ENCODE measurements at regions not wholly inside any gene's neighbourhood (a gene's known extent, or its start where the extent isn't known, plus 50 kb on each side); places are given as distances from the start of the nearest gene placed in this dataset.

- no peak overlapping the region for H2AFZ ChIP-seq (ENCODE audit: low read depth, low read length)
- no peak overlapping the region for H3K4me2 ChIP-seq (ENCODE audit: insufficient read depth, low read length)
- H3K9me1 ChIP-seq (replicated peaks; ENCODE audit: control insufficient read depth, extremely low read depth, insufficient read depth, low read length) = no peaks in the 10 kb centered on the region
- ChIA-PET CTCF (no interaction called here), POLR2A (no interaction called here)
- dilution Hi-C loops (cut with MboI; ENCODE audit: extremely low pct_ligation_motif_present, low sequenced_read_pairs) = no loop called here
- H3K27ac ChIP-seq (ENCODE audit: insufficient read depth, low read depth, low read length) = no peak overlapping the region
- intact Hi-C loops (cut with micrococcal nuclease) = no loop called here
- H3K4me3 ChIP-seq (replicated peaks in 1 of 3; ENCODE audit: insufficient read depth in 1 of 3, low read depth in 1 of 3, low read length in 3 of 3) = no peak overlapping the region
- H3K79me2 ChIP-seq (ENCODE audit: control insufficient read depth, insufficient read depth, low read length) = no peaks in the 10 kb centered on the region
- H3K9ac ChIP-seq (replicated peaks; ENCODE audit: extremely low read depth, insufficient read depth, low read length) = no peak overlapping the region
- H3K27me3 ChIP-seq (ENCODE audit: control insufficient read depth in 2 of 2, insufficient read depth in 2 of 2, low read length in 2 of 2) = no peaks in the 10 kb centered on the region
- H3K9me3 ChIP-seq (replicated peaks; ENCODE audit: control insufficient read depth, insufficient read depth, low read length) = no peaks in the 10 kb centered on the region
- H4K20me1 ChIP-seq (replicated peaks; ENCODE audit: control insufficient read depth, extremely low read depth, insufficient read depth, low read length) = no peaks in the 10 kb centered on the region
- no peaks in the 10 kb centered on the region for H3K4me1 ChIP-seq (ENCODE audit: control insufficient read depth, extremely low read depth, insufficient read depth, low read length)
- DNase-seq (ENCODE audit: low read depth, low spot score) (no peak), FAIRE-seq (no peak)
- TF ChIP-seq, protein P1, sequence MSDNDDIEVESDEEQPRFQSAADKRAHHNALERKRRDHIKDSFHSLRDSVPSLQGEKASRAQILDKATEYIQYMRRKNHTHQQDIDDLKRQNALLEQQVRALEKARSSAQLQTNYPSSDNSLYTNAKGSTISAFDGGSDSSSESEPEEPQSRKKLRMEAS (IDR thresholded peaks at IDR 0.05; ENCODE audit: insufficient read depth, insufficient read length) = no peak
- TF ChIP-seq FOS (IDR thresholded peaks at IDR 0.05; ENCODE audit: borderline replicate concordance, insufficient read depth, low read length) = no peak
- no peak for TF ChIP-seq CTCF (IDR thresholded peaks at IDR 0.05; ENCODE audit: extremely low read depth in 1 of 2, insufficient read depth in 1 of 2, low read depth in 1 of 2, low read length in 2 of 2)
- TF ChIP-seq GATA2 (IDR thresholded peaks at IDR 0.05; ENCODE audit: insufficient read depth, insufficient read length, low read depth, low read length) = no peak
- no peak for TF ChIP-seq POLR2AphosphoS5 (IDR thresholded peaks at IDR 0.05; ENCODE audit: insufficient read depth, low read depth, low read length)
- no peak for TF ChIP-seq MYC (IDR thresholded peaks at IDR 0.05; ENCODE audit: low read depth, low read length)
- no peak for TF ChIP-seq EZH2 (IDR thresholded peaks at IDR 0.05; ENCODE audit: borderline replicate concordance, low read depth, low read length, severe bottlenecking)
- TF ChIP-seq JUN (IDR thresholded peaks at IDR 0.05; ENCODE audit: borderline replicate concordance, insufficient read depth, insufficient read length, low read depth) = no peak
- no peak for TF ChIP-seq POLR2A (IDR thresholded peaks at IDR 0.05; ENCODE audit: low read depth, low read length)
- H3K36me3 ChIP-seq (ENCODE audit: control insufficient read depth in 2 of 2, extremely low read depth in 1 of 2, insufficient read depth in 2 of 2, low read length in 2 of 2) = no peaks in the 10 kb centered on the region
- no TSS peak for BruUV-seq (replicated peaks)
Observed at GRCh38 chr4:97330917-97331316, 812.4 kb downstream of the STPG2 start.
